H9 (cell line): ENCODE measurements at regions not wholly inside any gene's neighbourhood (a gene's known extent, or its start where the extent isn't known, plus 50 kb on each side); places are given as distances from the start of the nearest gene placed in this dataset.

ENCODE experiments used
- DNase-seq: peaks from one replicate; pipeline ENCODE4 v3.0.0-alpha.2; 2017
- H2AFZ ChIP-seq: one replicate; pipeline ENCODE4 v1.6.1; 2013; ENCODE audit warnings: mild to moderate bottlenecking, low read length, control low read depth, moderate library complexity
- H2AK5ac ChIP-seq: 2 replicates; pipeline ENCODE4 v1.6.1; 2013; ENCODE audit warnings: low read length, control low read depth, mixed read lengths; ENCODE audit not compliant: insufficient read length
- H2BK120ac ChIP-seq: one replicate; pipeline ENCODE4 v1.6.1; 2013; ENCODE audit warnings: low read depth, mild to moderate bottlenecking, low read length, control low read depth, inconsistent platforms; ENCODE audit not compliant: poor library complexity, severe bottlenecking
- H2BK12ac ChIP-seq: 2 replicates; pipeline ENCODE4 v1.6.1; 2013; ENCODE audit warnings: low read length, control low read depth, mixed read lengths, low read depth; ENCODE audit not compliant: insufficient read length
- H2BK15ac ChIP-seq: 2 replicates; pipeline ENCODE4 v1.6.1; 2013; ENCODE audit warnings: low read depth, low read length, control low read depth
- H2BK20ac ChIP-seq: one replicate; pipeline ENCODE4 v1.6.1; 2013; ENCODE audit warnings: low read depth, mild to moderate bottlenecking, low read length, control low read depth, inconsistent platforms; ENCODE audit not compliant: poor library complexity, severe bottlenecking
- H2BK5ac ChIP-seq: 2 replicates; pipeline ENCODE4 v1.6.1; 2013; ENCODE audit warnings: low read length, control low read depth, mixed read lengths; ENCODE audit not compliant: insufficient read length
- H3K14ac ChIP-seq: 2 replicates; pipeline ENCODE4 v1.6.1; 2013; ENCODE audit warnings: low read length, control low read depth; ENCODE audit not compliant: insufficient read depth
- H3K18ac ChIP-seq: 2 replicates; pipeline ENCODE4 v1.6.1; 2013; ENCODE audit warnings: low read depth, mild to moderate bottlenecking, mixed read lengths, low read length, control low read depth; ENCODE audit not compliant: insufficient read length
- H3K23ac ChIP-seq: 2 replicates; pipeline ENCODE4 v1.6.1; 2013; ENCODE audit warnings: low read length, control low read depth, mixed read lengths, low read depth; ENCODE audit not compliant: insufficient read length
- H3K23me2 ChIP-seq: 2 replicates; pipeline ENCODE4 v1.6.1; 2013; ENCODE audit warnings: low read depth, mild to moderate bottlenecking, mixed read lengths, low read length, control low read depth; ENCODE audit not compliant: insufficient read length, poor library complexity, severe bottlenecking
- H3K27ac ChIP-seq: 2 replicates; pipeline ENCODE4 v1.5.1; 2013; ENCODE audit warnings: low read length, control low read depth, mixed read lengths, low read depth; ENCODE audit not compliant: insufficient read length
- H3K27me3 ChIP-seq: 2 replicates; pipeline ENCODE4 v1.6.1; 2013; ENCODE audit warnings: low read length, control low read depth, inconsistent platforms; ENCODE audit not compliant: insufficient read depth
- H3K4ac ChIP-seq: 2 replicates; pipeline ENCODE4 v1.6.1; 2013; ENCODE audit warnings: low read depth, mild to moderate bottlenecking, control low read depth, inconsistent platforms, low read length, moderate library complexity
- H3K4me1 ChIP-seq: 2 replicates; pipeline ENCODE4 v1.6.1; 2013; ENCODE audit warnings: low read length, control low read depth, inconsistent platforms; ENCODE audit not compliant: insufficient read depth
- H3K4me2 ChIP-seq: 2 replicates; pipeline ENCODE4 v1.6.1; 2013; ENCODE audit warnings: low read length, control low read depth, mixed read lengths; ENCODE audit not compliant: insufficient read length, insufficient read depth
- H3K56ac ChIP-seq: 2 replicates; pipeline ENCODE4 v1.6.1; 2013; ENCODE audit warnings: low read depth, mild to moderate bottlenecking, mixed read lengths, low read length, control low read depth; ENCODE audit not compliant: insufficient read length
- H3K79me1 ChIP-seq: 2 replicates; pipeline ENCODE4 v1.6.1; 2013; ENCODE audit warnings: low read depth, mild to moderate bottlenecking, moderate library complexity, low read length, control low read depth, inconsistent platforms; ENCODE audit not compliant: insufficient read depth, poor library complexity, severe bottlenecking
- H3K79me2 ChIP-seq: 2 replicates; pipeline ENCODE4 v1.6.1; 2013; ENCODE audit warnings: low read length, control low read depth, inconsistent platforms; ENCODE audit not compliant: insufficient read depth
- H3K9ac ChIP-seq: 2 replicates; pipeline ENCODE4 v1.6.1; 2013; ENCODE audit warnings: low read length, control low read depth, mixed read lengths; ENCODE audit not compliant: insufficient read length; ENCODE audit errors: extremely low read depth
- H3K9me3 ChIP-seq: one replicate; pipeline ENCODE4 v1.6.1; 2013; ENCODE audit warnings: low read depth, low read length, inconsistent platforms; ENCODE audit not compliant: control insufficient read depth
- H3T11ph ChIP-seq: one replicate; pipeline ENCODE4 v1.6.1; 2013; ENCODE audit warnings: mild to moderate bottlenecking, low read length, control low read depth, inconsistent platforms
- H4K20me1 ChIP-seq: one replicate; pipeline ENCODE4 v1.6.1; 2013; ENCODE audit not compliant: control insufficient read depth, insufficient read length, insufficient read depth
- H4K5ac ChIP-seq: 2 replicates; pipeline ENCODE4 v1.6.1; 2013; ENCODE audit warnings: low read depth, mild to moderate bottlenecking, mixed read lengths, low read length, control low read depth; ENCODE audit not compliant: insufficient read length
- H4K8ac ChIP-seq: replicated peaks from 2 replicates; pipeline ENCODE4 v1.6.1; 2013; ENCODE audit warnings: low read length, control low read depth, mixed read lengths, low read depth; ENCODE audit not compliant: insufficient read length
- H4K91ac ChIP-seq: 2 replicates; pipeline ENCODE4 v1.6.1; 2013; ENCODE audit warnings: low read depth, mild to moderate bottlenecking, moderate library complexity, mixed read lengths, low read length, control low read depth; ENCODE audit not compliant: insufficient read length
- H3K27ac Mint-ChIP-seq, 3 experiments: 2 replicates in 2 of 3; 3 replicates in 1 of 3; pipeline ENCODE4 v1.8.0; 2020 to 2021; ENCODE audit warnings: mixed read lengths in 3 of 3, mild to moderate bottlenecking in 1 of 3, moderate library complexity in 1 of 3
- H3K27me3 Mint-ChIP-seq: 2 replicates; pipeline ENCODE4 v1.8.0; 2021; ENCODE audit warnings: low read depth, mild to moderate bottlenecking, moderate library complexity, mixed read lengths
- H3K36me3 Mint-ChIP-seq, 3 experiments: 2 replicates in 2 of 3; 3 replicates in 1 of 3; pipeline ENCODE4 v1.8.0; 2020 to 2021; ENCODE audit warnings: low read depth in 3 of 3, mixed read lengths in 3 of 3; ENCODE audit not compliant: insufficient read depth in 1 of 3
- H3K4me1 Mint-ChIP-seq, 2 experiments: 2 replicates each; pipeline ENCODE4 v1.8.0; 2020; ENCODE audit warnings: mixed read lengths in 2 of 2
- H3K4me3 Mint-ChIP-seq, 2 experiments: 2 replicates in 1 of 2; 3 replicates in 1 of 2; pipeline ENCODE4 v1.8.0; 2020 to 2021; ENCODE audit warnings: mild to moderate bottlenecking in 2 of 2, mixed read lengths in 2 of 2, moderate library complexity in 1 of 2
- H3K9me3 Mint-ChIP-seq, 2 experiments: 2 replicates in 1 of 2; 3 replicates in 1 of 2; pipeline ENCODE4 v1.8.0; 2020; ENCODE audit warnings: mild to moderate bottlenecking in 2 of 2, mixed read lengths in 2 of 2, moderate library complexity in 1 of 2
- CTCF ChIP-seq: fragments of 200-600 bp; sonication (generic); conservative IDR thresholded peaks from 3 replicates; pipeline ENCODE4 v1.8.0; 2021; ENCODE audit warnings: antibody characterized with exemption, mild to moderate bottlenecking
- WGBS: extraction: QIAGEN DNeasy Blood & Tissue Kit; methylation state at CpG from one replicate; pipeline ENCODE4 v1.1.7; 2013; ENCODE audit warnings: missing lambda C conversion rate, low lambda C conversion rate, mixed read lengths; ENCODE audit not compliant: insufficient read length; ENCODE audit errors: extremely low coverage; 5-methylcytosine and 5-hydroxymethylcytosine counted together

GRCh38 chr7:46393142-46393541, 472.1 kb upstream of the IGFBP3 start:
- no peak for TF ChIP-seq CTCF
- no peak overlapping the region for H3K4ac ChIP-seq
- no peak overlapping the region for H3K27ac Mint-ChIP-seq
- no peak overlapping the region for H2AK5ac ChIP-seq
- no peak overlapping the region for H3K27ac ChIP-seq
- no peak overlapping the region for H2BK15ac ChIP-seq
- H3T11ph ChIP-seq: no peak overlapping the region
- H4K20me1 ChIP-seq: no peaks in the 10 kb centered on the region
- H4K8ac ChIP-seq: no peak overlapping the region
- no peaks in the 10 kb centered on the region for H3K23me2 ChIP-seq
- WGBS: no CpG with 5 or more reads among the region's 3 CpGs
- no peak overlapping the region for H3K4me3 Mint-ChIP-seq
- no peak overlapping the region for H3K4me2 ChIP-seq
- H2BK120ac ChIP-seq: no peak overlapping the region
- H3K27me3 Mint-ChIP-seq: no peaks in the 10 kb centered on the region; the same call in 1 of the 2 replicates
- no peak overlapping the region for H3K14ac ChIP-seq
- H3K9ac ChIP-seq: no peak overlapping the region
- no peaks in the 10 kb centered on the region for H3K9me3 ChIP-seq
- no peaks in the 10 kb centered on the region for H3K4me1 ChIP-seq
- H3K23ac ChIP-seq: no peak overlapping the region
- H3K79me1 ChIP-seq: no peaks in the 10 kb centered on the region
- DNase-seq: no peak
- no peak overlapping the region for H2BK5ac ChIP-seq
- no peak overlapping the region for H2BK12ac ChIP-seq
- peaks cover 4 to 5% of the 10 kb centered on the region in 2 experiments; a peak in 2 of 4 replicates for H3K4me1 Mint-ChIP-seq
- no peaks in the 10 kb centered on the region; a peak in 4 of 5 replicates for H3K9me3 Mint-ChIP-seq
- no peak overlapping the region for H4K91ac ChIP-seq
- no peak overlapping the region for H2AFZ ChIP-seq
- H3K36me3 Mint-ChIP-seq: no peaks in the 10 kb centered on the region
- no peaks in the 10 kb centered on the region for H3K79me2 ChIP-seq
- no peaks in the 10 kb centered on the region for H3K27me3 ChIP-seq
- H2BK20ac ChIP-seq: no peak overlapping the region
- no peak overlapping the region for H3K56ac ChIP-seq
- H3K18ac ChIP-seq: no peak overlapping the region
- no peak overlapping the region for H4K5ac ChIP-seq
